Activated CD8-positive, alpha-beta memory T cell treated with anti-CD3 and anti-CD28 coated beads, Interleukin-2, amount 10 ng/mL, durations not matched to agents 7 days and 5 days (primary cell): ENCODE measurements at regions not wholly inside any gene's neighbourhood (a gene's known extent, or its start where the extent isn't known, plus 50 kb on each side); places are given as distances from the start of the nearest gene placed in this dataset.
A peak's percentile ranks its signal among the peaks of the same experiment; 100 is the strongest.

Experiments
- ATAC-seq: fragments of 150-1000 bp; cut with Tn5 transposase; one replicate; pipeline ENCODE4 v1.10.0; 2021; ENCODE audit warnings: moderate library complexity
- CTCF ChIA-PET: fragments of 350-600 bp; sonication (Branson Sonifier 250); formaldehyde crosslinking; loops from one replicate; lab custom pipeline; 2021; ENCODE audit warnings: antibody characterized with exemption; lab: Charles Lee
- DNase-seq: peaks from one replicate; pipeline ENCODE4 v3.0.0-alpha.2; 2020
- H3K27ac Mint-ChIP-seq: one replicate; pipeline ENCODE4 v1.8.0; 2021; ENCODE audit warnings: mild to moderate bottlenecking, mixed read lengths
- H3K27me3 Mint-ChIP-seq: one replicate; pipeline ENCODE4 v1.8.0; 2021; ENCODE audit warnings: mixed read lengths
- H3K36me3 Mint-ChIP-seq: one replicate; pipeline ENCODE4 v1.8.0; 2021; ENCODE audit warnings: mild to moderate bottlenecking, mixed read lengths
- H3K4me1 Mint-ChIP-seq: one replicate; pipeline ENCODE4 v1.8.0; 2021; ENCODE audit warnings: mixed read lengths
- H3K4me3 Mint-ChIP-seq: one replicate; pipeline ENCODE4 v1.8.0; 2021; ENCODE audit warnings: mild to moderate bottlenecking, moderate library complexity, mixed read lengths
- H3K9me3 Mint-ChIP-seq: one replicate; pipeline ENCODE4 v1.8.0; 2022; ENCODE audit warnings: low read depth, mixed read lengths

DNA sequence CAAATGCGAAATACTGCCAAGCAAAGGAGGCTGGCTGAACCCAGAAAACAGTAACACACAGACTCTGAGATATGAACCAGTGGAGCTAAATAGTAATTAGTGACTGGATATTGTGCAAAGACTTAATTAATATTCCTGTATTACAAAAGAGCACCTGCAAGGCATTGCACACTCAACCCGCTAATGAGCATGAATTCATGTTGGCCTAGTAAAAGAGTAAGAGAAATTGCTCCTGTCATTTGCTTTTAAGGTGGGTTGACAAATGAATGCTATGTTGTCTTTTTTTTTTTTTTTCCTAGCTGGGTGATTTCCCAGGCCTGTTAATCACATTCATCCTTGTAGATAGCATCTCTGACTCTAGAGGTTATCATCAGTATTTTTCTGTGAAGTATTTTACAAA, 87.0 kb upstream of the CERS6 start:
- CTCF ChIA-PET = interaction anchor here (1.4 kb wide), 1 partner anchor 318 kb away, joined by 3 read pairs; no protein-coding TSS in a partner anchor
- Mint-ChIP-seq H3K4me1 (peaks cover 2% of the 10 kb centered on the region), H3K27ac (no peak overlapping the region), H3K27me3 (peaks cover 13% of the 10 kb centered on the region), H3K4me3 (no peak overlapping the region), H3K36me3 (no peaks in the 10 kb centered on the region), H3K9me3 (no peaks in the 10 kb centered on the region)
- no peak for DNase-seq
- ATAC-seq = no peak

DNA sequence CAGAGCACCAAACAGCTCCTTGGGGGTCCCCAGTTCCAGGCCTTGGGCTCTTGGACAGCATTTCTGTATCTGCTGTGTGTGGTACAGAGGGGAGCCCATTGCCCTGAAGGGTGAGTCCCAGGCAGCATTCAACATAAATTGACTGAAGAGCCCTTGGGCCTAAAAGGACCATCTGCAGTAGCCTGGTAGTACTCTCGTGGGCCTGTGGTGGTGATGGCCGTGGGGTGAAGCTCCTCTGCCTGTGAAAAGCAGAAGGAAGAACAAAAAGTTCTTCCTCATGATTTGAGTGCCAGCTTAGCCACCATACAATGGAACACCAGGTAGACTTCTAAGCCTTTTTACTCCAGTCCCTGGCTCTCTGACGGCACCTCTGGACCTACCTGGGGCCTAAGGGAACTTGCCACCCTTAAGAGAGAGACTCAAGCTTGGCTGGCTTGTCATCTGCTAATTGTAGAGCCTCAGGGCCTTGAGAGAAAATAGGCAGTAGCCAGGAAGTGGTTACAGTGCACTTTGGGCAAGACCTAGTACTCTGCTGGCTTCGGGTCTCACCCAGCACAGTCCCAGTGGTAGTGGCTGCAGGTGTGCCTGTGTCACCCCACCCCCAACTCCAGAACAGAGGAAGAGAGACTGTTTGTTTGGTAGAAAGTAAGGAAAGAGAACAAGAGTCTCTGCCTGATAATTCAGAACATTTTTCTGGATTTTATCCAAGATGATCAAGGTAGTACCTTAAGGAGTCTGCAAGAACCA, 84.6 kb upstream of the CERS6 start:
- ATAC-seq (no peak), DNase-seq (no peak)
- peaks cover 2% of the 10 kb centered on the region for H3K4me1 Mint-ChIP-seq
- H3K9me3 Mint-ChIP-seq = no peaks in the 10 kb centered on the region
- no peak overlapping the region for H3K27ac Mint-ChIP-seq
- no peak overlapping the region for H3K4me3 Mint-ChIP-seq
- CTCF ChIA-PET = no interaction called here
- peaks cover 17% of the 10 kb centered on the region for H3K27me3 Mint-ChIP-seq
- no peaks in the 10 kb centered on the region for H3K36me3 Mint-ChIP-seq

DNA sequence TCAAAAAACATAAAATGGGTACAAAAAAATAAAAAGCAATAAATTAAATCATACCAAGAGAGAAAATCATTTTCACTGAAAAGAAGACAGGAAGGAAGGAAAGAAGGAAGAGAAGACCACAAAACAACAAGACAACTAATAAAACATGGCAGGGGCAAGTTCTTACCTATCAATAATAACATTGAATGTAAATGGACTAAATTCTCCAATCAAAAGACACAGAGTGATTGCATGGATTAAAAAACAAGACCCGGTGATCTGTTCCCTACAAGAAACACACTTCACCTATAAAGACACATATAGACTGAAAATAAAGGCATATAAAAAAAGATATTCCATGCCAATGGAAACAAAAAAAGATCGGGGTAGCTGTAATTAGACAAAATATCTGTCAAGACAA, 82.6 kb upstream of the CERS6 start:
- no peaks in the 10 kb centered on the region for H3K36me3 Mint-ChIP-seq
- H3K4me1 Mint-ChIP-seq = peaks cover 3% of the 10 kb centered on the region
- H3K4me3 Mint-ChIP-seq = no peak overlapping the region
- H3K9me3 Mint-ChIP-seq = no peaks in the 10 kb centered on the region
- H3K27me3 Mint-ChIP-seq = peaks cover 22% of the 10 kb centered on the region
- ATAC-seq = no peak
- CTCF ChIA-PET = no interaction called here
- no peak for DNase-seq
- no peak overlapping the region for H3K27ac Mint-ChIP-seq

DNA sequence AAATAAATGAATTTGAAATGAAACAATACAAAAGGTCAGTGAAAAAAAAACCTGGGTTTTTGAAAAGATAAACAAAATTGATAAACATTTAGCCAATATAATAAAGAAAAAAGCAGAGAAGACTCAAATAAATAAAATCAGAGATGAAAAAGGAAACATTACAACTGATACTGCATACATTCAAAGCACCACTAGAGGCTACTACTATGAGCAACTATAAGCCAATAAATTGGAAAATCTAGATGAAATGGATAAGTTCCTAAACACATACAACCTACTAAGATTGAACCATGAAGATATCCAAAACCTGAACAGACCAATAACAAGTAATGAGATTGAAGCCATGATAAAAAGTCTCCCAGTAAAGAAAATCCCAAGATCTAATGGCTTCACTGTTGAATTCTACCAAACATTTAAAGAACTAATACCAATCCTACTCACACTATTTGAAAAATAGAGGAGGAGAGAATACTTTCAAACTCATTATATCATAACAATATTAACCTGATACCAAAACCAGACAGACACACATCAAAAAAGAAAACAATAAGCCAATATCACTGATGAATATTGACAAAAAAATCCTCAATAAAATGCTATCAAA, 80.8 kb upstream of the CERS6 start:
- peaks cover 11% of the 10 kb centered on the region for H3K4me1 Mint-ChIP-seq
- H3K36me3 Mint-ChIP-seq = no peaks in the 10 kb centered on the region
- peaks cover 20% of the 10 kb centered on the region for H3K27me3 Mint-ChIP-seq
- H3K4me3 Mint-ChIP-seq = no peak overlapping the region
- no peak overlapping the region for H3K27ac Mint-ChIP-seq
- DNase-seq = no peak
- CTCF ChIA-PET = interaction anchor here (1.6 kb wide), 1 partner anchor 14 kb away, joined by 4 read pairs; no protein-coding TSS in a partner anchor
- no peak for ATAC-seq
- no peaks in the 10 kb centered on the region for H3K9me3 Mint-ChIP-seq

DNA sequence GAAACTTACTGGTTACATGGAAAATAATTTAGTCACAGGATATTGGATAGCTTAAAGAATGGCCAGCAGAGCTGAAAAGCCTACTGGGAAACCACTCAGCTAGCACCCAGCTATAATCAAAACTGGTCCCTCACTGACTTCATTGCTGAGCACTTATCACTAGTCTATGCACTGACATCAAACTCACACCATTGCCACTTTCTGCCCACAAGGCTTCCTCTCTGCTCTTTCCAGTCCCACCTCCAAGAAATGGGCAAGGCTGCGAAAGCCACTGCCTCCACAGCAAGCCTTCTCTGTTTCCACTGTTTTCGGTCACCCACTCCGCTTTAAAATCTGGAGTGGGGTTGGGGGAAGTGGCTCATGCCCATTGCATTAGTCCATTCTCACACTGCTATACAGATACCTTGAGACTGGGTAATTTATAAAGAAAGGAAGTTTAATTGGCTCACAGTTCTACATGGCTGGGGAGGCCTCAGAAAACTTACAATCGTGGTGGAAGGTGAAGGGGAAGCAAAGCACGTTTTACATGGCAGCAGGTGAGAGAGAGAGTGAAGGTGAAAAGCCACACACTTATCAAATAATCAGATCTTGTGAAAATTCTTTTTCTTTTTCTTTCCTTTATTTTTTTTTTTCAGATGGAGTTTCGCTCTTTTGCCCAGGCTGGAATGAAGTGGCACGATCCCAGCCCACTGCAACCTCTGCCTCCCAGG, 77.0 kb upstream of the CERS6 start:
- no peak overlapping the region for H3K27ac Mint-ChIP-seq
- peaks cover 2% of the 10 kb centered on the region for H3K36me3 Mint-ChIP-seq
- H3K27me3 Mint-ChIP-seq = peaks cover 17% of the 10 kb centered on the region
- no peak overlapping the region for H3K4me3 Mint-ChIP-seq
- ATAC-seq (peak; percentile 68), DNase-seq (peak; percentile 57)
- peaks cover 9% of the 10 kb centered on the region for H3K4me1 Mint-ChIP-seq
- CTCF ChIA-PET = no interaction called here
- H3K9me3 Mint-ChIP-seq = no peaks in the 10 kb centered on the region

DNA sequence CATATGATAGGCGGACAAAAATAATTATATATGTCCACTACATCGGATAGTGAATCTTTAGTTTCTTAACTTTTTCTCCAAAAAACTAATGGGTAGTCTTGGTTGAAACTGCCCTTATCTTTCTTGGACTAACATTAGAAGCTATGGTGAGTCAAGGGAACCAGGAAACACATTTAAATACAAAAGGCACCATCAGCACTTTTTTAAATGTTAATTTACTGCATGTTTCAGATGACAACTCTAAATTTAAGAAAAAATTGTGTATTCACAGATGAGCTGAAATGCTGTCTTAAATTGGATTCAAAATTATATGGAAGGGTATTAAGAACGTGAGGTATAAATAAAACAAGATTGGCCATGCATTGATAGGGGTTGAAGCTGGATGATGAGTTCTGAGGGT, 75.6 kb upstream of the CERS6 start:
- H3K4me3 Mint-ChIP-seq = no peak overlapping the region
- ATAC-seq (no peak), DNase-seq (no peak)
- CTCF ChIA-PET = interaction anchor here (0.8 kb wide), 1 partner anchor 34 kb away, joined by 3 read pairs; no protein-coding TSS in a partner anchor
- no peaks in the 10 kb centered on the region for H3K9me3 Mint-ChIP-seq
- H3K27me3 Mint-ChIP-seq = peaks cover 20% of the 10 kb centered on the region
- peaks cover 2% of the 10 kb centered on the region for H3K36me3 Mint-ChIP-seq
- H3K4me1 Mint-ChIP-seq = peaks cover 9% of the 10 kb centered on the region
- no peak overlapping the region for H3K27ac Mint-ChIP-seq

DNA sequence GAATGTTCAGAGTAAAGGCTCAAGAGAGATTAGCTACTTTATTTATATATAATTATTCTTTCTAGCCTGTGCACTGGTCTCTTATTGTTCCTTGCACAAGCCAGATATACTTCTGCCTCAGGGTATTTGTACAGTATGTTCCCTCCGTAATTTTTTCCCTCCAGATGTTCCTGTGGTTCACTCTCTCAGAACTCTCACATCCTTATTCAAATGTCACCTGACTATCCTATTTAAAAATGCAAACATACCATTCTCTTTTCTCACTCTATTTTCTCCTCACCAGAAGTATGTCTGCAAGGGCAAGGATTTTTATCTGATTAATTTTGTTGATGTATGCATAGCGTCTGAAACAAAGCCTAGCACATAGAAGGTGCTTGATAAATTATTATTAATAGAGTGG, 64.0 kb upstream of the CERS6 start:
- Mint-ChIP-seq H3K36me3 (no peaks in the 10 kb centered on the region), H3K9me3 (no peaks in the 10 kb centered on the region), H3K27me3 (peaks cover 28% of the 10 kb centered on the region), H3K4me1 (no peaks in the 10 kb centered on the region), H3K27ac (no peak overlapping the region), H3K4me3 (no peak overlapping the region)
- CTCF ChIA-PET = no interaction called here
- DNase-seq (no peak), ATAC-seq (no peak)

DNA sequence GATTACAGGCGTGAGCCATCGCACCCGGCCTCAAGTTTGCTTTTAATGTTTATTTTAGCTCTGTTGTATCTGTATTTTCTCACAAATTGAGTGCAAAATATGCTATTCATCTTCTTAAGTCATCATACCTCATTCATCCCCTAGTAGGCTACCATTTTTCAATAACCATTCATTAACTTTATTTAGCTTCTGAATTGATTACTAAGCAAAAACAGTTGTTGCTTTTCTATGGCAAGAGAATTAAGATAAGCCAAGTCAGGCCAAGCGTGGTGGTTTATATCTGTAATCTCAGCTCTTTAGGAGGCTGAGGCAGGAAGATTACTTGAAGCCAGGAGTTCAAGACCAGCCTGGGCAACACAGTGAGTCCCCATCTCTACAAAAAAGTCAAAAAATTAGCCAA, 63.3 kb upstream of the CERS6 start:
- Mint-ChIP-seq H3K4me1 (no peaks in the 10 kb centered on the region), H3K36me3 (no peaks in the 10 kb centered on the region), H3K27ac (no peak overlapping the region), H3K9me3 (no peaks in the 10 kb centered on the region), H3K27me3 (peaks cover 25% of the 10 kb centered on the region), H3K4me3 (no peak overlapping the region)
- CTCF ChIA-PET = no interaction called here
- no peak for ATAC-seq
- no peak for DNase-seq

DNA sequence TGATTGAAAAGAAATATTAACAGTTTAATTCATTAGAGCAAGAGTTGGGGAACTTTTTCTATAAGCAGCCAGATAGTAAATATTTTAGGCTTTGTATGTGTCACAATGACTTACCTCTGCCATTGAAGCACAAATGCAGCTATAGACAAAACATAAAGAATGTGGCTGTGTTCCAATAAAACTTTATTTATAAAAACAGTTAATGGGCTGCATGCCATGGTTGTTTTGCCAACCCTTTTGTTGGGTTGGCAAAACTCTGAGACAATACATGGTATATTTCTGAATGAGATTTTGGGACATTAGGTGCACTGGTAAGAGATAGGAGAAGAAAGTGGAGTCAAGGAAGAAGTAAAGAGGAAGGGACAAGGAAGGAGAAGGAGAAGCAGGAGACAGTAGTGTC, 61.8 kb upstream of the CERS6 start:
- H3K36me3 Mint-ChIP-seq = no peaks in the 10 kb centered on the region
- no peak for DNase-seq
- no peak overlapping the region for H3K27ac Mint-ChIP-seq
- no peaks in the 10 kb centered on the region for H3K4me1 Mint-ChIP-seq
- peaks cover 22% of the 10 kb centered on the region for H3K27me3 Mint-ChIP-seq
- CTCF ChIA-PET = no interaction called here
- H3K4me3 Mint-ChIP-seq = no peak overlapping the region
- no peaks in the 10 kb centered on the region for H3K9me3 Mint-ChIP-seq
- ATAC-seq = no peak

DNA sequence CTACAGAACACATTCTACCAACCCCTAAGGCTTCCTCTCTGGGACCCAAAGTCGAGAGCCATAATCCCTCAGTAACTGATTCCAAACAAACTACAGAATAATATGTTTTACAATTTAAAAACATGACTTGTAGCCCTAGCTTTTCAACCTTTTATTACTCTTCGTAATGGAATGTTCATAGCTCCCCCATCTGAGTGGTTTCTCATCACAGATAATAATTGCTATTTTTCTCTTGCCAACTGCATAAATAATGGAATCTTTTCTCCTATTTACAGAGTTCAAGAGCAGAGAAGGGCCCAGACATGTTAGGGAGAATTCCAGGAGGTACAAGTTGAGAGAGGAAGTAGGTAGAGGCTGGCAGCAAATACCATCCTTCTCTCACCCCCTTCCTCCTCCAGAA, 59.9 kb upstream of the CERS6 start:
- H3K4me3 Mint-ChIP-seq = no peak overlapping the region
- CTCF ChIA-PET = no interaction called here
- H3K4me1 Mint-ChIP-seq = no peaks in the 10 kb centered on the region
- no peak for DNase-seq
- no peak for ATAC-seq
- no peak overlapping the region for H3K27ac Mint-ChIP-seq
- H3K27me3 Mint-ChIP-seq = peaks cover 21% of the 10 kb centered on the region
- no peaks in the 10 kb centered on the region for H3K9me3 Mint-ChIP-seq
- no peaks in the 10 kb centered on the region for H3K36me3 Mint-ChIP-seq

DNA sequence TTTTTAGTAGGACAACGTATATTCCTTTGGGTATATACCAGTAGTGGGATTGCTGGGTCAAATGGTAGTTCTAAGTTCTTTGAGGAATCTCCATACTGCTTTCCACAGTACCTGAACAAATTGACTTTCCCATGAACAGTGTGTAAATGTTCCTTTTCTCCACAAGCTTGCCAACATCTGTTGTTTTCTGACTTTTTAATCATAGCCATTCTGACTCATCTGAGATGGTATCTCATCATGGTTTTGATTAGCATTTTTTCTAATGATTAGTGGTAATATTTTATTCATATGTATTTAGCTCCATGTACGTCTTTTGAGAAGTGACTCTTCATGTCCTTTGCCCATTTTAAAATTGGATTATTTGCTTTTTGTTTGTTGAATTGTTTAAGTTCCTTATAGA, 58.4 kb upstream of the CERS6 start:
- Mint-ChIP-seq H3K27ac (no peak overlapping the region), H3K9me3 (no peaks in the 10 kb centered on the region), H3K4me1 (no peaks in the 10 kb centered on the region), H3K36me3 (no peaks in the 10 kb centered on the region), H3K4me3 (no peak overlapping the region), H3K27me3 (peaks cover 27% of the 10 kb centered on the region)
- DNase-seq (no peak), ATAC-seq (no peak)
- CTCF ChIA-PET = no interaction called here

DNA sequence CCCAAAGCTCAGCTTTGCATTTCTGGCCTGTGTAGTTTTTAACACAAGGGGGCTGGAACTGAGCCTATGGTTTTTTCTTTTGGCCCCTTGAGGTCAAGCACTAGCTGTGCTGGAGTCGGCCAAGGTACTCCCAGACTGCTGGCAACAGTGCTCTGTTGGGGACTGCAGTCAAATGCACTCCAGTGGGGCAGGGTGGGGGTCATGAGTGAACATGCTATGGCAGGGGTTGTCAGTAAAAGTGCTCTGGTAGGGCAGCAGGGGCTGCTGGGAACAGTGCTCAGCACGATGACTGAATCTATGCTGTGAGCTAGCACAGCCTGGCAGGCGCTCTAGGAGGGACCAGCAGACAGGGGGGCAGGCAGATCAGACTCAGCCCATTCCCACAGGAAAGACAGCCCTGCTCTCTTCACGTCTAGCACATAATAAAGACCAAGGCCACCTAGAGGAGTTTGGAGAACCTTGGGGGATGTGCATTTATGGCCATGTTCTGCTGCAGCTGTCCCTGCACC, 55.0 kb upstream of the CERS6 start:
- H3K27me3 Mint-ChIP-seq = peaks cover 35% of the 10 kb centered on the region
- no peak for ATAC-seq
- CTCF ChIA-PET = no interaction called here
- H3K9me3 Mint-ChIP-seq = no peaks in the 10 kb centered on the region
- DNase-seq = no peak
- H3K4me3 Mint-ChIP-seq = no peak overlapping the region
- H3K36me3 Mint-ChIP-seq = no peaks in the 10 kb centered on the region
- H3K27ac Mint-ChIP-seq = no peak overlapping the region
- H3K4me1 Mint-ChIP-seq = peaks cover 1% of the 10 kb centered on the region

DNA sequence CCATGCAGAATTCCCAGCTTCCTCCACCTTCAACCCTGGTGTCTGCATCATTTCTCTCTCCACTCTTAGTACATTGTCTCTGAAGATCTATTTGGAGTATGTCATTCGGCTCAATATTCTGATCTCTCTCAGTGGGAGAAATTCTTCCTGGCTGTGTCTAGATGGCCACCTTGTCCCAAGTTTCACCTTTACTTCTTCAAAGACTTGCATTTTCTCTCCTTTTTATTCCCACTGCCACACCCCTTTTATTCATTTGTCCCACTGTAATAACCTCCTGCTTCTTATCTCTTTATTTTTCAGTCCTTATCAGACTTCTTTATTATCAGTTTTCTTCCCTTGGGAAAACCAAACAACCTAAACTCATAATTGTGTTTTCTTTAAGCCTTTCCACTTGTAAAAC, 54.3 kb upstream of the CERS6 start:
- Mint-ChIP-seq H3K27me3 (peaks cover 35% of the 10 kb centered on the region), H3K9me3 (no peaks in the 10 kb centered on the region), H3K36me3 (no peaks in the 10 kb centered on the region), H3K27ac (no peak overlapping the region), H3K4me1 (peaks cover 1% of the 10 kb centered on the region), H3K4me3 (no peak overlapping the region)
- CTCF ChIA-PET = no interaction called here
- DNase-seq (no peak), ATAC-seq (no peak)

DNA sequence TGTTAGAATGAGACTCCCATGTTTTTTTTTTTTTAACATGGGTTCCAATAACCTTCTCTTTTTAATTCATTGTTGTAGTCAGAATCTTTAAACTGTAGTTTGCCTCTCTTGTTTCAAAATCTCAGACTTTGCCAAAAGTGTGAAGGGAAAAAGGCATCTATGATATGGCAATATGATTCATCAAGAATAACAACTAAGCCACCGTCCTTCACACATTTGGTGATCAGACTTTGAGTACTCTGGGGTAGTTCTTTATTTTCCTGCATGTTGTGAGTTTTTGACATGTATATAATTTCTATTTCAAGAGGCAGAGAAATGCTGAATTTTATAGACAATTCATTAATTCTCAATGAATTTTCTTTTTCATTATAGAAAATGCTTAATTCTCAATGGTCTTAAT, 53.5 kb upstream of the CERS6 start:
- Mint-ChIP-seq H3K4me3 (no peak overlapping the region), H3K36me3 (no peaks in the 10 kb centered on the region), H3K9me3 (no peaks in the 10 kb centered on the region), H3K4me1 (peaks cover 1% of the 10 kb centered on the region), H3K27me3 (peaks cover 30% of the 10 kb centered on the region), H3K27ac (no peak overlapping the region)
- no peak for ATAC-seq
- DNase-seq = no peak
- CTCF ChIA-PET = no interaction called here
